ENCODE measurements at regions not wholly inside any gene's neighbourhood (a gene's known extent, or its start where the extent isn't known, plus 50 kb on each side); places are given as distances from the start of the nearest gene placed in this dataset.

GRCh38 chr1:234975122-234975940 is 153.3 kb downstream of the TOMM20 start (continued):
- peak; percentile 98 for TF ChIP-seq NR2F6 (IDR thresholded peaks at IDR 0.05)
- TF ChIP-seq NR2F6 (CRISPR knock-in tag; IDR thresholded peaks at IDR 0.05): peak; percentile 97
- no peak; the same call in 1 of the 2 replicates for TF ChIP-seq ZNF280D (CRISPR knock-in tag; IDR thresholded peaks at IDR 0.05)
- TF ChIP-seq CENPX (CRISPR knock-in tag; IDR thresholded peaks at IDR 0.05): no peak
- no peak for TF ChIP-seq ZNF83 (CRISPR knock-in tag; IDR thresholded peaks at IDR 0.05; ENCODE audit: borderline replicate concordance)
- TF ChIP-seq ZNF644 (CRISPR knock-in tag; IDR thresholded peaks at IDR 0.05; ENCODE audit: low read depth): peak; percentile 85
- peak; percentile 26; the same call in 1 of the 2 replicates for TF ChIP-seq PAF1 (CRISPR knock-in tag; IDR thresholded peaks at IDR 0.05)
- peak; percentile 95 for TF ChIP-seq STAT6 (CRISPR knock-in tag; IDR thresholded peaks at IDR 0.05; ENCODE audit: borderline replicate concordance)
- TF ChIP-seq ZNF124 (CRISPR knock-in tag; IDR thresholded peaks at IDR 0.05): peak; percentile 35; the same call in 1 of the 2 replicates
- no peak for TF ChIP-seq GPBP1L1 (CRISPR knock-in tag; IDR thresholded peaks at IDR 0.05)
- peak; percentile 32 for TF ChIP-seq AFF4 (CRISPR knock-in tag; IDR thresholded peaks at IDR 0.05)
- peak; percentile 39; the same call in 1 of the 2 replicates for TF ChIP-seq JDP2 (CRISPR knock-in tag; IDR thresholded peaks at IDR 0.05; ENCODE audit: borderline replicate concordance)
- TF ChIP-seq ATRX (CRISPR knock-in tag; IDR thresholded peaks at IDR 0.05; ENCODE audit: borderline replicate concordance): no peak
- TF ChIP-seq HES4 (CRISPR knock-in tag; IDR thresholded peaks at IDR 0.05; ENCODE audit: borderline replicate concordance): no peak; the same call in 1 of the 2 replicates
- TF ChIP-seq ZSCAN25 (CRISPR knock-in tag; IDR thresholded peaks at IDR 0.05): peak; percentile 81
- TF ChIP-seq NR0B2 (CRISPR knock-in tag; IDR thresholded peaks at IDR 0.05): peak; percentile 66; the same call in 1 of the 2 replicates
- peak; percentile 95 for TF ChIP-seq SAP130 (CRISPR knock-in tag; IDR thresholded peaks at IDR 0.05; ENCODE audit: low read depth)
- TF ChIP-seq NCOA2 (CRISPR knock-in tag; IDR thresholded peaks at IDR 0.05): peak; percentile 100
